Activated B cell treated with CpG ODN at 0.5 μM for 24 hours (primary cell): ENCODE measurements at regions not wholly inside any gene's neighbourhood (a gene's known extent, or its start where the extent isn't known, plus 50 kb on each side); places are given as distances from the start of the nearest gene placed in this dataset.

Experiments used
- ATAC-seq: fragments of 200-7000 bp; cut with Tn5 transposase; one replicate; pipeline ENCODE4 v1.10.0; 2021; ENCODE audit warnings: low read depth, mild to moderate bottlenecking, moderate library complexity
- CTCF ChIA-PET: fragments of 350-600 bp; sonication (Branson Sonifier 250); formaldehyde crosslinking; loops from one replicate; lab custom pipeline; 2021; ENCODE audit warnings: antibody characterized with exemption; lab: Charles Lee
- POLR2A ChIA-PET: fragments of 350-600 bp; sonication (Branson Sonifier 250); formaldehyde crosslinking; loops from one replicate; lab custom pipeline; 2021; ENCODE audit warnings: antibody characterized with exemption; lab: Charles Lee
- DNase-seq: peaks from one replicate; pipeline ENCODE4 v3.0.0; 2022
- H3K27ac Mint-ChIP-seq: one replicate; pipeline ENCODE4 v1.8.0; 2020; ENCODE audit warnings: mixed read lengths
- H3K27me3 Mint-ChIP-seq: one replicate; pipeline ENCODE4 v1.8.0; 2021; ENCODE audit warnings: mixed read lengths
- H3K36me3 Mint-ChIP-seq: one replicate; pipeline ENCODE4 v1.8.0; 2021; ENCODE audit warnings: low read depth, mixed read lengths
- H3K4me1 Mint-ChIP-seq: one replicate; pipeline ENCODE4 v1.8.0; 2021; ENCODE audit warnings: mixed read lengths
- H3K4me3 Mint-ChIP-seq: one replicate; pipeline ENCODE4 v1.8.0; 2020; ENCODE audit warnings: mild to moderate bottlenecking, mixed read lengths
- H3K9me3 Mint-ChIP-seq: one replicate; pipeline ENCODE4 v1.8.0; 2020; ENCODE audit warnings: mixed read lengths
- CTCF ChIP-seq: fragments of 200-600 bp; IDR thresholded peaks from one replicate; pipeline ENCODE4 v1.8.0; 2022; ENCODE audit warnings: antibody characterized with exemption, mild to moderate bottlenecking
- intact Hi-C: fragments of 100-400 bp; cut with micrococcal nuclease; formaldehyde crosslinking; loops from one replicate; pipeline ENCODE4 v1.15.1; 2024

- no peak for ATAC-seq
- no peak for DNase-seq
- H3K27me3 Mint-ChIP-seq: peaks cover 28% of the 10 kb centered on the region
- no peak for TF ChIP-seq CTCF
- intact Hi-C loops: no loop called here
- H3K9me3 Mint-ChIP-seq: peaks cover 4% of the 10 kb centered on the region
- H3K4me3 Mint-ChIP-seq: no peak overlapping the region
- H3K27ac Mint-ChIP-seq: no peak overlapping the region
- H3K36me3 Mint-ChIP-seq: no peaks in the 10 kb centered on the region
- POLR2A ChIA-PET: no interaction called here
- H3K4me1 Mint-ChIP-seq: no peaks in the 10 kb centered on the region
- CTCF ChIA-PET: no interaction called here
Measured at GRCh38 chr13:24033527-24034302, 126.8 kb upstream of the SPATA13 start.

- Mint-ChIP-seq H3K4me1 (no peaks in the 10 kb centered on the region), H3K4me3 (no peak overlapping the region), H3K9me3 (no peaks in the 10 kb centered on the region), H3K36me3 (no peaks in the 10 kb centered on the region), H3K27me3 (peaks cover 23% of the 10 kb centered on the region), H3K27ac (no peak overlapping the region)
- TF ChIP-seq CTCF: no peak
- DNase-seq (no peak), ATAC-seq (no peak)
- CTCF ChIA-PET: no interaction called here
- POLR2A ChIA-PET: no interaction called here
- intact Hi-C loops: no loop called here
Measured at GRCh38 chr13:24035411-24035810, 125.1 kb upstream of the SPATA13 start.

- ChIA-PET POLR2A (no interaction called here), CTCF (no interaction called here)
- Mint-ChIP-seq H3K27me3 (peaks cover 23% of the 10 kb centered on the region), H3K27ac (no peak overlapping the region), H3K4me3 (no peak overlapping the region), H3K9me3 (no peaks in the 10 kb centered on the region), H3K4me1 (no peaks in the 10 kb centered on the region), H3K36me3 (no peaks in the 10 kb centered on the region)
- ATAC-seq (no peak), DNase-seq (no peak)
- intact Hi-C loops: no loop called here
- TF ChIP-seq CTCF: no peak
Measured at GRCh38 chr13:24036115-24036514, 124.4 kb upstream of the SPATA13 start.

GRCh38 chr13:24038405-24038804 is 122.1 kb upstream of the SPATA13 start:
- DNase-seq: no peak
- ATAC-seq: no peak
- H3K4me1 Mint-ChIP-seq: no peaks in the 10 kb centered on the region
- intact Hi-C loops: no loop called here
- H3K27me3 Mint-ChIP-seq: peaks cover 18% of the 10 kb centered on the region
- ChIA-PET CTCF (no interaction called here), POLR2A (no interaction called here)
- no peaks in the 10 kb centered on the region for H3K36me3 Mint-ChIP-seq
- no peak for TF ChIP-seq CTCF
- no peak overlapping the region for H3K4me3 Mint-ChIP-seq
- H3K9me3 Mint-ChIP-seq: no peaks in the 10 kb centered on the region
- H3K27ac Mint-ChIP-seq: no peak overlapping the region

GRCh38 chr13:24038841-24039330 is 121.6 kb upstream of the SPATA13 start:
- H3K4me1 Mint-ChIP-seq: no peaks in the 10 kb centered on the region
- no peak for ATAC-seq
- H3K27ac Mint-ChIP-seq: no peak overlapping the region
- POLR2A ChIA-PET: no interaction called here
- no peak overlapping the region for H3K4me3 Mint-ChIP-seq
- intact Hi-C loops: no loop called here
- CTCF ChIA-PET: no interaction called here
- no peak for DNase-seq
- no peaks in the 10 kb centered on the region for H3K9me3 Mint-ChIP-seq
- H3K27me3 Mint-ChIP-seq: peaks cover 14% of the 10 kb centered on the region
- no peaks in the 10 kb centered on the region for H3K36me3 Mint-ChIP-seq
- no peak for TF ChIP-seq CTCF
